DMS79 treated with DMSO at 0.1 percent for 48 hours (cell line): ENCODE measurements at regions not wholly inside any gene's neighbourhood (a gene's known extent, or its start where the extent isn't known, plus 50 kb on each side); places are given as distances from the start of the nearest gene placed in this dataset.
"Not testable (repeated sequence)": the region's sequence is repeated elsewhere in the genome, so short reads cannot be mapped to it uniquely, and the experiment has no call there.

Source experiments
- DNase-seq: peaks from one replicate; lab custom pipeline; 2025; lab: John Stamatoyannopoulos, UW

DNA sequence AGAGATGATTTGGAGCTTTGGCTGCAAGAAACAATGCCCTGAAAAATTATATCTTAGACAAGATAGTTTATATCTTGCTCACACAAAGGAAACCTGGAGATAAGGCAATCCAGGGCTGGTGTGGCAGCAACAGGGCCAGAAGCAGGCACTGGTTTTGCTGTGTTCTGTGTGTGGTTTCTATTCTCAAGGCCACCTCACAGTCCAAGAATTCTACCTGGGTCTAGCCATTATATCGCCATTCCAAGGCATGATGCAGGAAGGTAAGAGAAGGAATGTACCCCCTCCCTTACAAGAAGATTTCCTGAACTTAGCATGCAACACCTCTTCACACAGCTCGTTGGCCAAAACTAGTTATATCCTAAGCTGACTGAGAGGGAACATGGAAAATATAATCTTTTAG is 74.5 kb upstream of the MEGF10 start:
- no peak for DNase-seq

DNA sequence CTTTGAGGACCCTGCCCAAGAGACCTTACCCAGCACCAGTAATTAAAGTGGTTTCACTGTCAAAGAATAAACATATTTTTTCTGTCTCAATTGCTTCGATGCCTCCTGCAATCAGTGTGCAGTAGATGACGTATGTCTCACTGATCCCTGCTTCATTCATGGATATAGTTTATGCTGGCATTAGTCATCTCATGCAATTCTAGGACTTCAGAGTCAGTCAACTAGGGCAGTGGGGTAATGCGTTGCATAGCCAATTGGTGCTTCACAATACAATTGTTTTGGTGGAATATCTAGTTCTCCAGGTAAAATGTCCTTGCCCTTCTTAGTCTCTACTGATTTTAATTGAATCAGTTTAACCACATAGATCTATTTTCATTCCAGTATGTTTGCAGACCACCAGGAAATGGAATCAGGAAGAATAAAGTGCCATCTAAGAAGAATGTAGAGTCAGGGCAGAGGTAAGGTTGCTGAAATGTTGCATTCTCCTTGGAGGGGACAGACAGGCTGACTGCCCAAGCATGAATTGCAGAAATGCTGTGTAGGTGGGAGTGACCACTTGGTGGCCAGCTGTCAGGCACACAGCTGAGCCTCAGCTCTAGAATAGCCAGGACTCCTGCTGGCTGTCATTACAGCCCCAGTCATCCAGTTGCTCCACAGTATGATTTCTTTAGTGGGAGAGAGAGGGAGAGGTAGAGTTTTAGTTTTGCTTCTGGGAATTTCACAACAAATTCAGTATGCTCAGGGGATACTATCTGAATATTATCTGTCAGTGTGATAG is 73.5 kb upstream of the MEGF10 start:
- no peak for DNase-seq

DNA sequence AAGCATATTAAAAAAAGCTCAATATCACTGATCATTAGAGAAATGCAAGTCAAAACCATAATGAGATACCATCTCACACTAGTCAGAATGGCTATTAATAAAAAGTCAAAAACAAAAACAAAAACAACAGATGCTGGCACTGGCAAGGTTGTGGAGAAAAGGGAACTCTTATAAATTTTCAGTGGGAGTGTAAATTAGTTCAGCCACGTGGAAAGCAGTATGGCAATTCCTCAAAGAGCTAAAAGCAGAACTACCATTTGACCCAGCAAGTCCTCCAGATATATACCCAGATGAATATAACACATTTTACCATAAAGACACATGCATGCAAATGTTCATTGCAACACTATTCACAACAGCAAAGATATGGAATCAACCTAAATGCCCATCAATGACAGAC is 68.7 kb upstream of the MEGF10 start:
- not testable (repeated sequence) for DNase-seq

DNA sequence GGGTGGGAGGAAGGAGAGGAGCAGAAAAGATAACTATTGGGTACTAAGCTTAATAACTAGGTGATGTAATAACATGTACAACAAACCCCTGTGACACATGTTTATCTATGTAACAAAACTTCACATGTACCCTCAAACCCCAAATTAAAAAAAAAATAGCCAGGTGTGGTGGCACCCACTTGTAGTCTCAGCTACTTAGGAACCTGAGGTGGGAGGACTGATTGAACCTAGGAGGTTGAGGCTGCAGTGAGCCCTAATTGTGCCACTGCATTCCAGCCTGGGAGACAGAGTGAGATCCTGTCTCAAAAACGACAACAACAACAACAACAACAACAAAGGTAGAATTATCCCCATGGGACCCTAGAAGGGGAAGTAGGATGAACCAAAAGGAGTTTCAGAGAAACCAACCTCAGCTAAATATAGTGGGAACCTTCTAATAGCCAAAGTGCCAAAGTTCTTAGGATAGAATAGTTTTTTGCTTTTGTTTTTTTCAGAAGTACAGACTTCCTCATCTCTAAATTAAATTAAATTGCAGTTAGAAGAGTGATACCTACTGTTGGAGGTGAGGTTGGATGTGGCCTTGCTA is 67.9 kb upstream of the MEGF10 start:
- not testable (repeated sequence) for DNase-seq

DNA sequence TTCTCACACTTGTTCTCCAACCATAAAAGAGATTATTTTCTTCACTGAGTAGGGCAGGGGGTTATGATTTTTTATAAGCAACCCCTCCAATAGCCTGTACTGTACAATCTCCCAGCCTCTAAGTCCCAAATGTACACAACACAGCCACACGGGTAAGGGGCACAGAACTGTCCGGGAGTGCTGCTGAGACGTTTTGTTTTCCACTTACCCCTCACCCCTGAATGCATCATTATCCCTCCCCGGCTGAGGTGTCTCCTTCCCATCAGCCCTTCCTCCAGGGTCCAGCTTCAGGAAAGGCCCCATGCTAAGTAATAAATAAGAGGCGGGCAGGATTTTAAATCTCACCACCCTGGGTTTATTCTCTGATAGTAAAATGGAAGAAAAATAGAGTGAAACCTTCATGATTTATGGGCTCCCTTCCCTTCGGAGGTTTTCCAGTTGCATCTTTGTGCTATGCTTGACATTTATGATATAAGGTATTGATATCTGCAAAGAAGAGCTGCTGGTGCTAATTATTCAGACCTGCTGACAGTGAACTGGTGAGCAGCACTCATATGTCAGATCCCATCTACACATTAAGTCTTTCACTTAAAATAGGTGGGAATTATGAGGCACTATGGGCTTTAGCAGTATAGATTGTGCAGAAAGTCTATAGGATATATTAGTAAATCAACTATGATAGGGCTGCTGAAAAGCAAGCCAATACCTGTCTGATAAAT is 67.2 kb upstream of the MEGF10 start:
- DNase-seq, result no peak

DNA sequence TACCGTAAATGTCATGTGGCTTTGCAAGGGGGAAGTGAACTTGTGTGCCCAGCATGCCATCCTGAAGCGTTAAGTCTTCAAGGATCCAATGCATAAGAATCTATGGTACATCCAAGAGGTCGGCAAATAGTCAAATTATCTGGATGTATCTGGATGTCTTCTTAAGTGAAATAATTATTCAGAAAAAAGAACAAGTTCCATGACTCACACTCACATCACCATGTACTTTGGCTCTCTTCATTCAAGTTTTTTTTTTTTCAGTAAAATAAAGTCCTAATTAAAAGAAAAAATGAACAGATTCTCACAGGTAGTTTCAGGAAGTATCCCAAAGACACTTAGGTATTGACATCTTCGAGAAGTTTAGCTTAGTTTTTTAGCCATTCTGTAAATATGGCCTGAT is 62.7 kb upstream of the MEGF10 start:
- no peak for DNase-seq

DNA sequence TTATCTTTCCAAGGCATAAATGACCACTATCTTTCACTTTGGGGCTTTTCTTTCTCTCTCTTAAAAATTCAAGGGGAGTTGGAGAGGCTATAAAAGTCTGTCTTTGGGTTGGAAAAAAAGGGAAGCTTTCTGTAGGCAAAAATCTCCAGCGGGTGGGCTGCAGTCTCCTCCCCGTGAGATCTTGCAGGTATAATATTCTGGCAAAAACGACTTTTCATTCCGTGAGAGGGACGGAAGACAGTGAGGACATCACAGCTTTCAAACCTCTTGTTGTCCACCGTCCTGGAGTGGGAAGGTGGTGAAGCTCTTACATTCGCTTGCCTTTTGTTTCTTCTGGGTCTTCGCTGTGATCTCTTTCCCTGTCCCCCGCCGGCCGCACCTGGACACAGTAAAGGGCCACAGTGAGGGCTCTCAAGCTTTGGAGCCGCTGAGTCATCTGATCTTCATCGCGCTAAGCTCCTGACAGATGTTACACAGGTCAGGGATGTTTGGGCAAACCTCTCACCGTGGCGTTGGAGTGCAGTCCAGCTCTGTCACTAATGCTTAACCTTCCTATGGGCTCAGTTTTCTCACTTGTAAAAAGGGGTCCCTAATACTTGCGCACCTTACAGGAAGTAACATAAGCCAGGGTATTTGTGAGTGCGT is 61.9 kb upstream of the MEGF10 start:
- peak; percentile 4 for DNase-seq

DNA sequence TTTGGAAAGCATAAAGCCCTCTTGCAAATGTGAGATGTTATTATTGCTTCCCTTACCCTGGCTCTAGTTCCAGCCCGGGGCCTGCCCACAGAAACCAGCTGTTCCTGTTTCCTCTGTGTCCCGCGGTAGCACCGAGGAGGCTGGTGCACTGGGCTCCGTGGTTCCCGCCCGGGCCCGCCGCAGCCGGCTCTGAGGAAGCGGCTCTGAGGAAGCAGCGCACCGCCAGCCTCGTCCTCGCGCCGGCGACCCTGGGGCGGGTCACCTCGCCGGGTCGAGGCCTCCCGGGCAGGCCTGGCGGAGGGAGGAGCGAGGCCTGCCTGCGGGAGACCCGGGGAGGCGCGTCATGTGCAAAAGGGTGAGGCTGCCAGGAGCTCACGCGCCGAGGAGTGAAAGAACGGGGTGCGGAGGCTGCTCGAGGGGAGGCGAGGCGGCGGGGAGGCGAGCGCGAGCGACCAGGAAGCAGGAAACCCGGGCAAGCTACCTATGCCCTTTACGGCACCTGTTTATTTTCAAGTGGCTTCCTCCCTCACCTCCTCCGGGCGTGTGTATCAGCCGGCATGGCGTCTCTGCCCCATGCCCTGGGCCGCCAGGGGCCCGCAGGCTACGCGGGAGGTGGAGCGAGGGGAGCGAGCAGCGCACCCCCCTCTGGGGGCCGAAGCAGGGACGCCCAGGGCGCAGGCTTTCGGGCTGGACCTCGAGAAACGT is 61.3 kb upstream of the MEGF10 start:
- peak; percentile 3 for DNase-seq

DNA sequence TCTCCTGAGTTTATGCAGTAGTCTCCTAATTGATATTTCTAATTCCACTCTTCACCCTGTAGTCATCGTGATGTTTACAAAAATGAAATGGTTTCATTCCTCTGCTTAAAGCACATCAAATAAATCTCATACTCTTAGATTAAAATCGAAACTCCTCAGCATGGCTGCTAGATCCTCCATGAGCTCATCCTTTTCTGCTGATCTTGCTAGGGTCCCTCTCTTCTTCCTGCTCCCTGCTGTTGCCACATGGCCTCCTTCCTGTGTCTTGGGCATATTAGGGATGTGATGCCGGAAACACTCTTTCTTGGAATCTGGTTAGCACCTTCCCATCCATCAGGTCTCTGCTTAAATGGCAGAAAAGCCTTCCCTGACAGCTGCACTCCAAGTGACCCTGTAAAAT is 59.5 kb upstream of the MEGF10 start:
- DNase-seq, result no peak

DNA sequence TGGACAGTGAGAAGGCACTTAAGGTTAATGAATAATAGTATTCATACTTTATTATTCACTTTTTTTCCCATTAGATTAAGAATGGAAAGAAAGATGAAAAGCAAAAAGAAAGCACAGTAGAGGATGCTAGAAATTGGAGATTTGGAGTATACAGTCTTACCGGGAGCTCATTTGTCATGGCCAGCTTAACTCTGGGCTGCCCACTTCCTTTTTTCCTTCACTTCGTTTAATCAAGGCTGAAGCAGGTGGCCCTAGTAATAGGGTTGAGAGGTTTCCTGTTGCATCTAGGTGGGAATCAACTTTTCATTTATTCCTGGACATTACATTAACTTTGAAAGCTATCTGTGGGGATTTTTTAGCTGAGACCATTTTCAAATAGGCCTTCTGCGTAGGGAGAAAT is 57.0 kb upstream of the MEGF10 start:
- no peak for DNase-seq

DNA sequence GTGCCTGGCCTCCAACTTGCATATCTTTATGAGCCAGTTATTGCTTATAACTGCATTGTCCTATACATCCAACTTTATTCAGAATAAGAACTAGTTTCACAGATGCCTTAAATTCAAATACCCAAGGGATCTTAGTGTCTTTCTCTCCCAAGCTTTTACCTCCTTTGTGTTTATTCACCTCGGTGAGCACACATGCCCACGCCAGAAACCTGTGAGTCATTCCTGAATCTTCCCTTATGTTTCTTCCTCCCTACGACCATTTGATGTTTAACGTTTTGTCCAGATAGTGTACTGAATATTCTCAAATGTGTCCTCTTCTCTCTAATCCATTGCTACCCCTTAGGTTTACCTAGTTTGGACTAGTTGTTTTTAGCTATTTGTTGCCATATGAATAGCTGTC is 55.5 kb upstream of the MEGF10 start:
- DNase-seq, result no peak

DNA sequence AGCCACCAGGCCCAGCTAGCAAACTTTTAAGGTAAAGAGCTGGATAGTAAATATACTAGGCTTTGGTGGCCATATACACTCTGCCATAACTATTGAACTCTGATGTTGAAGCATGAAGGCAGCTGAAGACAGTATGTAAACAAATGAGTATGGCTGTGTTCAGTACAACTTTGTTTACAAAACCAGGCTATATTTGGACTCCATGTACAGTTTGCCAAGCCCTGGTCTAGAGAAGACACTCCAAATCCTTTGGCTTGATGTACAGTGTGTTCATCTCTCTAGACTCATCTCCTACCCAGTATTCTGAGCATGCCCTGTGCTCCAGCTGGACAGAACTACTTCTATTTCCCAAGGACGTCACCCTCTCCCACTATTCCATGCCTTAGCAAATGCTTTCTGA is 54.3 kb upstream of the MEGF10 start:
- no peak for DNase-seq
